Breast epithelium (tissue), 4 donors: ENCODE measurements at regions not wholly inside any gene's neighbourhood (a gene's known extent, or its start where the extent isn't known, plus 50 kb on each side); places are given as distances from the start of the nearest gene placed in this dataset.

Experiments
- DNase-seq, 2 donors: peaks; one replicate each; pipeline ENCODE4 v3.0.0-alpha.2; 2019; ENCODE audit warnings: low spot score in 2 of 2
- H3K27ac ChIP-seq, 2 donors: fragments of 200-600 bp; sonication (generic) in 1 of 2; one replicate each; pipeline ENCODE4 v1.5.1; 2016 to 2019; ENCODE audit warnings: mild to moderate bottlenecking in 1 of 2
- H3K27me3 ChIP-seq, 2 donors: fragments of 200-600 bp; sonication (generic) in 1 of 2; one replicate each; pipeline versions ENCODE4 v1.5.1 to v1.6.0; 2017 to 2019; ENCODE audit warnings: control low read depth in 1 of 2, mild to moderate bottlenecking in 1 of 2
- H3K36me3 ChIP-seq: fragments of 200-600 bp; one replicate; pipeline ENCODE4 v1.5.1; 2019
- H3K4me1 ChIP-seq, 2 donors: fragments of 200-600 bp; sonication (generic); one replicate each; pipeline ENCODE4 v1.5.1; 2016 to 2019; ENCODE audit warnings: control low read depth in 1 of 2
- H3K4me3 ChIP-seq, 3 donors: fragments of 200-600 bp; sonication (generic); 1 replicate in 2 of 3; 2 replicates in 1 of 3; pipeline ENCODE4 v1.5.1; 2016 to 2019; ENCODE audit warnings: mild to moderate bottlenecking in 3 of 3, moderate library complexity in 2 of 3
- H3K9me3 ChIP-seq, 2 donors: fragments of 200-600 bp; sonication (generic) in 1 of 2; one replicate each; pipeline ENCODE4 v1.5.1; 2016 to 2019; ENCODE audit warnings: control low read depth in 1 of 2
- POLR2A ChIP-seq: fragments of 450-650 bp; IDR thresholded peaks from one replicate; pipeline ENCODE4 v1.6.1; 2016; ENCODE audit warnings: antibody characterized with exemption, mild to moderate bottlenecking, moderate library complexity
- POLR2AphosphoS5 ChIP-seq, 3 donors: sonication (generic); formaldehyde crosslinking; IDR thresholded peaks; one replicate each; pipeline ENCODE4 v1.6.1; 2017; ENCODE audit warnings: antibody characterized with exemption in 3 of 3
- intact Hi-C: fragments of 100-400 bp; cut with DNase I; formaldehyde crosslinking; loops from one replicate; pipeline ENCODE4 v1.15.1; 2023; ENCODE audit warnings: low total_unique reads
- TF ChIP-seq, protein P1 (sequence below), 3 donors: fragments of 450-650 bp; IDR thresholded peaks; one replicate each; pipeline ENCODE4 v1.5.1; 2016 to 2017; ENCODE audit warnings: antibody characterized with exemption in 3 of 3, mild to moderate bottlenecking in 3 of 3, moderate library complexity in 3 of 3

DNA sequence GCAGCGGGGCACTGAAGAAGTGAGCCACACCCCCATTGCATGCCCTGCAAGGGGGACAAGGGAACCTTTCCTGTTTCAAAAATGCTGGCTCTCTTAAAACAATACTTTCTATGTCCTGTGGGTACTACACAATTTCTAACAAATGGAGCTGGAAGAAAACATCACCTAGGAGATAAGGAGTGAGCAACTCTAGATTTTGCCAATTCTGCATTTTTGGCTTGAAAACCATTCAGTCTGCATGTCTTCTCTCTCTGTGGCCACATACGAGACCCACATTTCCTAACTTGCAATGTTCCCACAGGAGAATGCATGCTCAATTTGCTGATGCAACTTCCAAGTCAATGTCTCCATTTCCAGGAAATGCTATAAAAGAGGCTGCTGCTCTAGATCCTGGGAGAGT is 662.0 kb downstream of the SQOR start:
- Histone ChIP-seq H3K4me3 (no peak overlapping the region), H3K4me1 (no peaks in the 10 kb centered on the region), H3K9me3 (no peaks in the 10 kb centered on the region), H3K27ac (no peak overlapping the region), H3K27me3 (no peaks in the 10 kb centered on the region), H3K36me3 (no peaks in the 10 kb centered on the region)
- intact Hi-C loops: no loop called here
- TF ChIP-seq, protein P1, sequence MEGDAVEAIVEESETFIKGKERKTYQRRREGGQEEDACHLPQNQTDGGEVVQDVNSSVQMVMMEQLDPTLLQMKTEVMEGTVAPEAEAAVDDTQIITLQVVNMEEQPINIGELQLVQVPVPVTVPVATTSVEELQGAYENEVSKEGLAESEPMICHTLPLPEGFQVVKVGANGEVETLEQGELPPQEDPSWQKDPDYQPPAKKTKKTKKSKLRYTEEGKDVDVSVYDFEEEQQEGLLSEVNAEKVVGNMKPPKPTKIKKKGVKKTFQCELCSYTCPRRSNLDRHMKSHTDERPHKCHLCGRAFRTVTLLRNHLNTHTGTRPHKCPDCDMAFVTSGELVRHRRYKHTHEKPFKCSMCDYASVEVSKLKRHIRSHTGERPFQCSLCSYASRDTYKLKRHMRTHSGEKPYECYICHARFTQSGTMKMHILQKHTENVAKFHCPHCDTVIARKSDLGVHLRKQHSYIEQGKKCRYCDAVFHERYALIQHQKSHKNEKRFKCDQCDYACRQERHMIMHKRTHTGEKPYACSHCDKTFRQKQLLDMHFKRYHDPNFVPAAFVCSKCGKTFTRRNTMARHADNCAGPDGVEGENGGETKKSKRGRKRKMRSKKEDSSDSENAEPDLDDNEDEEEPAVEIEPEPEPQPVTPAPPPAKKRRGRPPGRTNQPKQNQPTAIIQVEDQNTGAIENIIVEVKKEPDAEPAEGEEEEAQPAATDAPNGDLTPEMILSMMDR (IDR thresholded peaks at IDR 0.05): no peak
- TF ChIP-seq POLR2AphosphoS5 (IDR thresholded peaks at IDR 0.05) (no peak), POLR2A (no peak)
- DNase-seq: no peak

DNA sequence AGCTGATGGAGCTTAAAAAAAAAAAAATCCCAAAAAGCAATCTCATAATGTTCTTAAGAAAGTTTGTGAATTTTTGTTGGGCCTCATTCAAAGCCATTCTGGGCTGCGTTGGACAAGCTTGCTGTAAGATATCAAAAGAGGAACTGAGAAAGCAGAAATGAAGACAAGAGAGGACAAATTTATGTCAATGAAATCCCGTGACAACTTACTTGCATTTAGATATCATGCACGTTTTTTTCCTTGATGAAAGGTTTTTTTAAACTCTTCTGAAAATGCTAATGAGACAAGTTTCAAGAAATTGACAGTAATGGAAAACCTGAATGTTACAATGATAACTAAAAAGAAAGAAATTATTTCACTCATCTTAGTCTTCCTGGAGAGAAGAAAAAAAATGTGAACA is 662.9 kb downstream of the SQOR start:
- no peaks in the 10 kb centered on the region for H3K9me3 ChIP-seq
- TF ChIP-seq POLR2A (no peak), POLR2AphosphoS5 (IDR thresholded peaks at IDR 0.05) (no peak)
- TF ChIP-seq, protein P1 (IDR thresholded peaks at IDR 0.05): no peak
- intact Hi-C loops: no loop called here

DNA sequence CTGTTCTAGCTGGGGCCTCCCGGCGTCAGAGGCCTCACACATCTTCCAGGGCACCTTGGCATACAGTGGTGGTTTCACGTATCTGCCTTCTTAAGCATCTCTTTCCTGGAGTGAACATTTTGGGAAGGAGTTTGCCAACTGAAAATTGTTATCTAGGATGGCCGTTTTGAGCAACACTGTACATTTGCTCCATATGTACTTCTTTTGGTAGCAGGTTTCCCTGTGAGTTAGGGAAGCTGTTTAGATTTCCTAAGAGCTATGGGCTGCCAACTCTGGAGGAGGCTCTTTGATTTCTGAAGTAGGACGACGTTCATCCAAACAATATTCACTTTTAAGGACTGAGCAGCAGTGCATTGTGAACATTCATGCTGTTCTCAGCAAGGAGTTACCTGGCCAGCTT is 665.9 kb downstream of the SQOR start:
- intact Hi-C loops: no loop called here
- Histone ChIP-seq H3K4me1 (no peaks in the 10 kb centered on the region), H3K36me3 (no peaks in the 10 kb centered on the region), H3K27ac (no peak overlapping the region), H3K27me3 (no peaks in the 10 kb centered on the region), H3K9me3 (no peaks in the 10 kb centered on the region), H3K4me3 (no peak overlapping the region)
- TF ChIP-seq, protein P1 (IDR thresholded peaks at IDR 0.05): no peak
- TF ChIP-seq POLR2A (no peak), POLR2AphosphoS5 (IDR thresholded peaks at IDR 0.05) (no peak)
- no peak for DNase-seq

More for the DNA sequence above, 662.9 kb downstream of the SQOR start:
- H3K27me3 ChIP-seq: no peaks in the 10 kb centered on the region
- no peak overlapping the region for H3K4me3 ChIP-seq
- H3K36me3 ChIP-seq: no peaks in the 10 kb centered on the region
- H3K4me1 ChIP-seq: no peaks in the 10 kb centered on the region
- no peak overlapping the region for H3K27ac ChIP-seq
- no peak for DNase-seq

DNA sequence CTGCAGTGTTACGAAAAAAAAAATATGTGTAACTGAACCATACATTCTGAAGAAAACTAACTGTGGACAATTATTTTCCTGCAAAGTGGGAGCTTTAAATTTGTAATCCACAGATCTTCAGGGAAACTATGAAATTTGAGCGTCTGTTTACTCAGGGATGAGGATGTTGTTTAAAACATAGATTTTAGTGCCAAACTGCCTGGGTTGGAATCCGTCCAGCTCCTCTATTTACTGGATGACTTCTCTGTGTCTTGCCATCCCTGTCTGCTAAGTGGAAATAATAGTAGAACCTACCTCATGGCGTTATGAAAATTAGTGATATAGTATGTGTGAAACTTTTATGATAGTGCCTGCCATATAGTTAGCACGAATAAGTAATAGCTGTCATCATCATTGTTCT is 666.5 kb downstream of the SQOR start:
- no peaks in the 10 kb centered on the region for H3K9me3 ChIP-seq
- H3K4me3 ChIP-seq: no peak overlapping the region
- no peak overlapping the region for H3K27ac ChIP-seq
- intact Hi-C loops: no loop called here
- H3K27me3 ChIP-seq: no peaks in the 10 kb centered on the region
- no peak for TF ChIP-seq POLR2A
- TF ChIP-seq, protein P1 (IDR thresholded peaks at IDR 0.05): no peak
- TF ChIP-seq POLR2AphosphoS5 (IDR thresholded peaks at IDR 0.05): no peak
- no peaks in the 10 kb centered on the region for H3K4me1 ChIP-seq
- no peak for DNase-seq
- H3K36me3 ChIP-seq: no peaks in the 10 kb centered on the region

DNA sequence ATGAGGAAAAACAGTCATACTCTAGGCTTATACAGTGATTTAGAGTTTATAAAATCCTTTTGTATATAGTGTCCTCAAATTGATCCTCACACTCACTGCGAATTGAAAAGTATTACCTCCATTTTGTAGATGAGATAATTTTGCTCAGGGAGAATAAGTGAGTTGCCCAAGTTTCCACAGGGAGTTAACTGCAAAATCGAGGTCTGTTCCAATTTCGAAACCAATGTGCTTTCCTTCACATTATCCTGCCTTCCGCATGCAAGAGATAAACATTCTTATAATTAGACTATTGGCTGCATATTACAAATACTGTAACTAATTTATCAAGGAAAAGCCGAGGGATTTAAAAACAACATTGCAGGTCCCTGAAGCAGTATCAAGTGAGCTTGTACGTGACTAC is 667.0 kb downstream of the SQOR start:
- no peaks in the 10 kb centered on the region for H3K36me3 ChIP-seq
- TF ChIP-seq, protein P1 (IDR thresholded peaks at IDR 0.05): no peak
- TF ChIP-seq POLR2A (no peak), POLR2AphosphoS5 (IDR thresholded peaks at IDR 0.05) (no peak)
- no peaks in the 10 kb centered on the region for H3K27me3 ChIP-seq

More for the DNA sequence above, 667.0 kb downstream of the SQOR start:
- no peaks in the 10 kb centered on the region for H3K9me3 ChIP-seq
- no peak for DNase-seq
- H3K4me1 ChIP-seq: no peaks in the 10 kb centered on the region
- no peak overlapping the region for H3K27ac ChIP-seq
- no peak overlapping the region for H3K4me3 ChIP-seq
- intact Hi-C loops: no loop called here
